Testis (tissue), 2 donors: ENCODE measurements at regions not wholly inside any gene's neighbourhood (a gene's known extent, or its start where the extent isn't known, plus 50 kb on each side); places are given as distances from the start of the nearest gene placed in this dataset.

ENCODE experiments used
- POLR2A ChIP-seq: fragments of 450-650 bp; IDR thresholded peaks from one replicate; pipeline ENCODE4 v1.6.1; 2017; ENCODE audit warnings: antibody characterized with exemption, mild to moderate bottlenecking, moderate library complexity
- TF ChIP-seq, protein P1 (sequence below), 3 experiments: fragments of 450-650 bp in 2 of 3; fragments of 200-600 bp in 1 of 3; sonication (generic) in 1 of 3; IDR thresholded peaks; one replicate each; pipeline ENCODE4 v1.5.1; 2016 to 2019; ENCODE audit warnings: antibody characterized with exemption in 3 of 3, mild to moderate bottlenecking in 2 of 3, moderate library complexity in 1 of 3

DNA sequence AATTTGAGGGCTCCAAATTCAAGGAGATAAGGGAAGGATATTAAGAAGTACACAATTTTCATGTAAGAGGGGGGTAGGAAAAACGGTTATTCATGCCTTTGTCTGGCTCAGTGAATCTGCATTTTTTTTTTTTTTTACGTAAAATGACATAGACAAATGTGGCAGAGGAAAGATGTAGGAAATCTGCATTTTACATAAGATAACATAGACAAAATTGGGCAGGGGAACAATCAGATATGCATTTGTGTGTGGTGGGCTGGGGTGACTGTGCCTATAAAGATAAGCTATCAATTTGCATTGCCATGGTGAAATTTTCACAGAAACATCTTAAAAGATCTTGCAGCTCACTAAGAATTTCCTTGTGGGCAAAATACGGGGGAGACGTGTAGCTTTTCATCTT lies 92.7 kb upstream of the GPR141 start:
- TF ChIP-seq, protein P1, sequence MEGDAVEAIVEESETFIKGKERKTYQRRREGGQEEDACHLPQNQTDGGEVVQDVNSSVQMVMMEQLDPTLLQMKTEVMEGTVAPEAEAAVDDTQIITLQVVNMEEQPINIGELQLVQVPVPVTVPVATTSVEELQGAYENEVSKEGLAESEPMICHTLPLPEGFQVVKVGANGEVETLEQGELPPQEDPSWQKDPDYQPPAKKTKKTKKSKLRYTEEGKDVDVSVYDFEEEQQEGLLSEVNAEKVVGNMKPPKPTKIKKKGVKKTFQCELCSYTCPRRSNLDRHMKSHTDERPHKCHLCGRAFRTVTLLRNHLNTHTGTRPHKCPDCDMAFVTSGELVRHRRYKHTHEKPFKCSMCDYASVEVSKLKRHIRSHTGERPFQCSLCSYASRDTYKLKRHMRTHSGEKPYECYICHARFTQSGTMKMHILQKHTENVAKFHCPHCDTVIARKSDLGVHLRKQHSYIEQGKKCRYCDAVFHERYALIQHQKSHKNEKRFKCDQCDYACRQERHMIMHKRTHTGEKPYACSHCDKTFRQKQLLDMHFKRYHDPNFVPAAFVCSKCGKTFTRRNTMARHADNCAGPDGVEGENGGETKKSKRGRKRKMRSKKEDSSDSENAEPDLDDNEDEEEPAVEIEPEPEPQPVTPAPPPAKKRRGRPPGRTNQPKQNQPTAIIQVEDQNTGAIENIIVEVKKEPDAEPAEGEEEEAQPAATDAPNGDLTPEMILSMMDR (IDR thresholded peaks at IDR 0.05), result no peak
- no peak for TF ChIP-seq POLR2A
